ENCODE measurements at regions not wholly inside any gene's neighbourhood (a gene's known extent, or its start where the extent isn't known, plus 50 kb on each side); places are given as distances from the start of the nearest gene placed in this dataset.

GRCh38 chr4:79236785-79237184 lies 89.1 kb downstream of the NAA11 start:
- TF ChIP-seq CTCF (IDR thresholded peaks at IDR 0.05; ENCODE audit: borderline replicate concordance, extremely low read depth, low read length, poor library complexity, severe bottlenecking), result no peak
- no peak for TF ChIP-seq EZH2 (IDR thresholded peaks at IDR 0.05; ENCODE audit: borderline replicate concordance, low read depth, low read length, severe bottlenecking)

All from DND-41 (cell line).